Smooth muscle cell (in vitro differentiated cells): ENCODE measurements at regions not wholly inside any gene's neighbourhood (a gene's known extent, or its start where the extent isn't known, plus 50 kb on each side); places are given as distances from the start of the nearest gene placed in this dataset.

Source experiments
- DNase-seq: peaks from one replicate; lab custom pipeline; 2025; ENCODE audit not compliant: unreplicated experiment; lab: John Stamatoyannopoulos, UW
- H2AFZ ChIP-seq: fragments of 200-600 bp; sonication (generic); 2 replicates; pipeline ENCODE4 v1.6.0; 2016; ENCODE audit warnings: antibody characterized with exemption, low read depth, mild to moderate bottlenecking
- H3F3A ChIP-seq: fragments of 200-600 bp; sonication (generic); 2 replicates; pipeline ENCODE4 v1.6.0; 2017; ENCODE audit warnings: antibody characterized with exemption, low read depth
- H3K27ac ChIP-seq: fragments of 200-600 bp; sonication (generic); 2 replicates; pipeline ENCODE4 v1.5.1; 2016; ENCODE audit warnings: low read depth, mild to moderate bottlenecking
- H3K27me3 ChIP-seq: fragments of 200-600 bp; sonication (generic); 2 replicates; pipeline ENCODE4 v1.6.1; 2016; ENCODE audit warnings: low read depth, mild to moderate bottlenecking
- H3K36me3 ChIP-seq: fragments of 200-600 bp; sonication (generic); 2 replicates; pipeline ENCODE4 v1.5.1; 2016; ENCODE audit warnings: low read depth
- H3K4me1 ChIP-seq: fragments of 200-600 bp; sonication (generic); 2 replicates; pipeline ENCODE4 v1.5.1; 2016; ENCODE audit warnings: low read depth
- H3K4me2 ChIP-seq: fragments of 200-600 bp; sonication (generic); 2 replicates; pipeline ENCODE4 v1.6.0; 2016; ENCODE audit warnings: mild to moderate bottlenecking
- H3K4me3 ChIP-seq: fragments of 200-600 bp; sonication (generic); 2 replicates; pipeline ENCODE4 v1.5.1; 2016; ENCODE audit warnings: mild to moderate bottlenecking
- H3K79me2 ChIP-seq: fragments of 200-600 bp; sonication (generic); 2 replicates; pipeline ENCODE4 v1.6.0; 2016; ENCODE audit warnings: low read depth, mild to moderate bottlenecking
- H3K9ac ChIP-seq: fragments of 200-600 bp; sonication (generic); 2 replicates; pipeline ENCODE4 v1.6.0; 2016; ENCODE audit warnings: low read depth
- H3K9me3 ChIP-seq: fragments of 200-600 bp; sonication (generic); replicated peaks from 2 replicates; pipeline ENCODE4 v1.5.1; 2016; ENCODE audit warnings: low read depth
- H4K20me1 ChIP-seq: fragments of 200-600 bp; sonication (generic); 2 replicates; pipeline ENCODE4 v1.6.0; 2016; ENCODE audit warnings: low read depth
- WGBS: methylation state at CpG from one replicate; pipeline ENCODE4 v1.1.7; 2016; ENCODE audit warnings: low lambda C conversion rate; 5-methylcytosine and 5-hydroxymethylcytosine counted together
- TF ChIP-seq, protein P1 (sequence below): fragments of 200-600 bp; sonication (generic); IDR thresholded peaks from 2 replicates; pipeline ENCODE4 v1.5.1; 2017; ENCODE audit warnings: borderline replicate concordance, mild to moderate bottlenecking, antibody characterized with exemption; ENCODE audit not compliant: insufficient read depth, poor library complexity, severe bottlenecking

DNA sequence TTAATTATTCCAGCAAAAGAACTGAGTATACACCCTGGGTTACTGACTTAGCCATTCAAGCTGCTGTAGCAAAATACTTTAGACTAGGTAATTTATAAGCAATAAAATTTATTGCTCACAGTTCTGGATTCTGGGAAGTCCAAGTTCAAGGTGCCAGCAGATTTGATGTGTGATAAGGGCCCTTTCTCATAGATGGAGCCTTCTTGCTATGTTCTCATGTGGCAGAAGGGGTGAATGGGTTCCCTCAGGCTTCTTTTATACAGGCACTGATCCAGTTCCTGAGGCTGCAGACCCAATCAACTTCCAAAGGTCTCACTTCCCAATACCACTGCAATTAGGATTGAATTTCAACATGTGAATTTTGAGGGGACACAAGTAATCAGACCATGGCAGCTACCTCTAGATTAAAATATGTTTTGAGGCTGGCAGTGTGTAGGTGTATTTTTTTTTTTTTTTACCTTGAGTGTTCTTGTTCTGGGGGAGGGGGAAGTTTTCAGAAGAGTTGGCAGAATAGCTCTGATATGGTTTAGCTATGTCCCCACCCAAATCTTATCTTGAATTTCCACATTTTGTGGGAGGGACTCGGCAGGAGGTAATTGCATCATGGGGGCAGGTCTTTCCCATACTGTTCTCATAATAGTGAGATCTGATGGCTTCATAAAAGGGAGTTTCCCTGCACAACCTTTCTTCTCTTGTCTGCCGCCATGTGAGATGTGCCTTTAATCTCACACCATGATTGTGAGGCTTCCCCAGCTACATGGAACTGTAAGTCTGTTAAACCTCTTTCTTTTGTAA lies 178.2 kb downstream of the RASSF9 start:
- no peak overlapping the region for H2AFZ ChIP-seq
- H3K9ac ChIP-seq, result no peak overlapping the region
- H4K20me1 ChIP-seq, result no peaks in the 10 kb centered on the region
- no peaks in the 10 kb centered on the region for H3K27me3 ChIP-seq
- 84% methylated on average over 2 of the region's 2 CpGs for whole genome bisulfite sequencing
- H3K4me3 ChIP-seq, result no peak overlapping the region
- no peaks in the 10 kb centered on the region for H3K9me3 ChIP-seq
- no peaks in the 10 kb centered on the region for H3K79me2 ChIP-seq
- H3K36me3 ChIP-seq, result no peaks in the 10 kb centered on the region
- H3K27ac ChIP-seq, result no peak overlapping the region
- TF ChIP-seq, protein P1, sequence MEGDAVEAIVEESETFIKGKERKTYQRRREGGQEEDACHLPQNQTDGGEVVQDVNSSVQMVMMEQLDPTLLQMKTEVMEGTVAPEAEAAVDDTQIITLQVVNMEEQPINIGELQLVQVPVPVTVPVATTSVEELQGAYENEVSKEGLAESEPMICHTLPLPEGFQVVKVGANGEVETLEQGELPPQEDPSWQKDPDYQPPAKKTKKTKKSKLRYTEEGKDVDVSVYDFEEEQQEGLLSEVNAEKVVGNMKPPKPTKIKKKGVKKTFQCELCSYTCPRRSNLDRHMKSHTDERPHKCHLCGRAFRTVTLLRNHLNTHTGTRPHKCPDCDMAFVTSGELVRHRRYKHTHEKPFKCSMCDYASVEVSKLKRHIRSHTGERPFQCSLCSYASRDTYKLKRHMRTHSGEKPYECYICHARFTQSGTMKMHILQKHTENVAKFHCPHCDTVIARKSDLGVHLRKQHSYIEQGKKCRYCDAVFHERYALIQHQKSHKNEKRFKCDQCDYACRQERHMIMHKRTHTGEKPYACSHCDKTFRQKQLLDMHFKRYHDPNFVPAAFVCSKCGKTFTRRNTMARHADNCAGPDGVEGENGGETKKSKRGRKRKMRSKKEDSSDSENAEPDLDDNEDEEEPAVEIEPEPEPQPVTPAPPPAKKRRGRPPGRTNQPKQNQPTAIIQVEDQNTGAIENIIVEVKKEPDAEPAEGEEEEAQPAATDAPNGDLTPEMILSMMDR, result no peak
- no peaks in the 10 kb centered on the region for H3K4me1 ChIP-seq
- DNase-seq, result no peak
- H3F3A ChIP-seq, result no peaks in the 10 kb centered on the region
- H3K4me2 ChIP-seq, result no peak overlapping the region

DNA sequence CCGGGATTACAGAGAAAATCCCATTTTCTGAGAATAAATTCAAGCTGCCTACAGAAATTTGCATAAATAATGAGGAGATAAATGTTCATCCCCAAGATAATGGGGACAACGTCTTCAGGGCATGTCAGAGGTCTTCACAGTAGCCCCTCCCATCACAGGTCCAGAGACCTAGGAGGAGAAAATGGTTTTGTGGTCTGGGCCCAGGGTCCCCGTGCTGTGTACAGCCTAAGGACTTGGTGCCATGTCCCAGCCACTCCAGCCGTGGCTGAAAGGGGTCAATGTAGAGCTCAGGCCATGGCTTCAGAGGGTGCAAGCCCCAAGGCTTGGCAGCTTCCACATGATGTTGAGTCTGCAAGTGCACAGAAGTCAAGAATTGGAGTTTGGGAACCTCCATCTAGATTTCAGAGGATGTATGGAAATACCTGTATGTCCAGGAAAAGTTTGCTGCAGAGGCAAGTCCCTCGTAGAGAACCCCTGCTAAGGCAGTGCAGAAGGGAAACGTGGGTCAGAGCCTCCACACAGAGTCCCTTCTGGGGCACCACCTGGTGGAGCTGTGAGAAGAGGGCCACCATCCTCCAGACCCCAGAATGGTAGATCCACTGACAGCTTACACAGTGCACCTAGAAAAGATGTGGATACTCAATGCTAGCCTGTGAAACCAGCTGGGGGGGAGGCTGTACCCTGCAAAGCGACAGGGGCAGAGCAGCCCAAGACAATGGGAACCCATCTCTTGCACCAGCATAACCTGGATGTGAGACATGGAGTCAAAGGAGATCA lies 176.3 kb downstream of the RASSF9 start:
- no peak for DNase-seq
- Histone ChIP-seq H3K9me3 (no peaks in the 10 kb centered on the region), H3K9ac (no peak overlapping the region), H4K20me1 (no peaks in the 10 kb centered on the region), H3F3A (no peaks in the 10 kb centered on the region), H2AFZ (no peak overlapping the region), H3K4me2 (no peak overlapping the region), H3K4me1 (no peaks in the 10 kb centered on the region), H3K27me3 (no peaks in the 10 kb centered on the region), H3K4me3 (no peak overlapping the region), H3K27ac (no peak overlapping the region), H3K36me3 (no peaks in the 10 kb centered on the region), H3K79me2 (no peaks in the 10 kb centered on the region)
- 71% methylated on average over 7 of the region's 7 CpGs for WGBS
- TF ChIP-seq, protein P1, result no peak

DNA sequence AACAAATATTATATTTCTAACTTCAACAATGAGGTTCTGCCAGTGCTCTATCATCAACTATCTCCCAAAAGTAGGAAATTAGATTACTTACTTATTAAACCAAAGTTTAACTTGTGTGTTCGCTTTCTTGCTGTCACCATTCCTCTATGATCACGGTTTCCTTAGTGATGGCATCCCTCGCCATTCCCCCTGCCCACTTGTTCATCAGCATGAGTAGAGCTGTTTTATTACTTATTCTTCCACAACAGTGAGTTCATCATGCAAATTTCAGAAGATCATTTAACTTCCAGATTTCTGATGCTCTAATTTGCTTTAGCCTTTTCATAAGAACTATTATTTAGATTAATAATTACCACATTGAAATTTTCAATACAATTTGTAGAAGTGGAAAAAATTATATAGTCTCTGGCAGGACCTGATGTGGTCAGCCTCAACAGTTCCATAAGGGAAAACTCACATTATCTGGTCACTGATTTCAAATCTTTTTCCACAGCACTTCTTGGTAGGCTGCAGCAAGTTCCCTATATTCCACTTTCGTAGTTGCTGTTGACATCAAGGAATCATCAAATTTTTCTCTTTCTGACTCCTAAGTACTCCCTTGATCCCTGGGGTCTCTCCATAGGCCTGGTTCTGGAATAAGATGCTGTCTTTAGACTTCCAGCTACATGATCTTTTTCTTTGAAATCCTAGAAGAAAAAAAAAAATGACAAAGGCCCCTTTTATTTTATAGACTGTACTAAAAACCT lies 174.6 kb downstream of the RASSF9 start:
- H3K36me3 ChIP-seq, result no peaks in the 10 kb centered on the region
- H3K4me2 ChIP-seq, result no peak overlapping the region
- no peaks in the 10 kb centered on the region for H3K27me3 ChIP-seq
- H3K4me3 ChIP-seq, result no peak overlapping the region
- no peaks in the 10 kb centered on the region for H3K9me3 ChIP-seq
- no peak overlapping the region for H3K9ac ChIP-seq
- no peak for DNase-seq
- no peak overlapping the region for H3K27ac ChIP-seq
- no peaks in the 10 kb centered on the region for H4K20me1 ChIP-seq
- H3K79me2 ChIP-seq, result no peaks in the 10 kb centered on the region
- WGBS, result 84% methylated on average over 4 of the region's 4 CpGs
- TF ChIP-seq, protein P1, result no peak
- H2AFZ ChIP-seq, result no peak overlapping the region
- H3K4me1 ChIP-seq, result no peaks in the 10 kb centered on the region
- H3F3A ChIP-seq, result no peaks in the 10 kb centered on the region
